ENCODE measurements at regions not wholly inside any gene's neighbourhood (a gene's known extent, or its start where the extent isn't known, plus 50 kb on each side); places are given as distances from the start of the nearest gene placed in this dataset.

- TF ChIP-seq CTCF (IDR thresholded peaks at IDR 0.05 in 4 of 5, conservative IDR thresholded peaks at IDR 0.05 in 1 of 5), result no peak
- no peak for TF ChIP-seq POLR2A (IDR thresholded peaks at IDR 0.05)
Observed at GRCh38 chr12:131575371-131575770, 135.5 kb upstream of the SFSWAP start.

Measured in gastrocnemius medialis (tissue), 4 donors.